ENCODE measurements at regions not wholly inside any gene's neighbourhood (a gene's known extent, or its start where the extent isn't known, plus 50 kb on each side); places are given as distances from the start of the nearest gene placed in this dataset.

- TF ChIP-seq POLR2A (IDR thresholded peaks at IDR 0.05), result no peak
- TF ChIP-seq POLR2AphosphoS5 (IDR thresholded peaks at IDR 0.05), result no peak
Observed at GRCh38 chr14:44113769-44114730, 393.0 kb downstream of the FSCB start.

All from spleen (tissue), 3 donors.